ENCODE measurements at regions not wholly inside any gene's neighbourhood (a gene's known extent, or its start where the extent isn't known, plus 50 kb on each side); places are given as distances from the start of the nearest gene placed in this dataset.

DNA sequence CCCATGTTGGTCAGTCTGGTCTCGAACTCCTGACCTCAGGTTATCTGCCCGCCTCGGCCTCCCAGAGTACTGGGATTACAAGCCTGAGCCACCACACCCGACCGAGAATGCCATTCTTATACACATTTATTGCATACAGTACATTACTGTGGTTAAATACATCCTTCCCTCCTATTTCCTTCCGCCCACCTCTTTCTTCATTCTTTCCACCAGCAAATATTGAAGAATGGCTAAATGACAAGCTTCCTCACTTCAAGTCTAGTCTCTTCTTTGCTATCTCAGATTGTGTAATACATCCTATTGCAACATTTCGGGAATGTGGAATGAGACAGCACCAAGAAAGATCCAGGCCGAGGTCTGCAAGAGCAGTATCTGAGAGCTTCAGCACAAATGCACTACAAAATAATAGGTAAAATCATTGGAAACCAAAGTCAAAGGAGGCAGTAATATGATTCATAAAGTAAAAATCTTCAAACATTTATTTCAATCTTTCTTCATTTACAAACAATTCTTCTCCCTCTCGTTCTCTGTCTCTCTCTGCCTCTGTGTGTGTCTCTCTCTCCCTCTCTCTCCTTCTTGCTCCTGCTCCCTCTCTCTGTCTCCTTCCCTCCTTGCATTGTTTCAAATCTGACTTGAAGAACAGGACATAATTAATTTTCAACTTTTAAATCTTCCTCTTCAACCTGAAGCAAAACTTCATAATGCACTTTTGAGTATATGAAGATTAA is 94.7 kb upstream of the TGFBR2 start:
- CTCF ChIA-PET = no interaction called here
- TF ChIP-seq LEF1 (IDR thresholded peaks at IDR 0.05; ENCODE audit: borderline replicate concordance) = no peak
- TF ChIP-seq L3MBTL2 (conservative IDR thresholded peaks at IDR 0.05) = no peak
- no peak for TF ChIP-seq ARNT (IDR thresholded peaks at IDR 0.05)
- no peak for TF ChIP-seq SUZ12 (IDR thresholded peaks at IDR 0.05)
- POLR2A ChIA-PET = no interaction called here
- no peak for DNase-seq (ENCODE audit: extremely low spot score)

- CTCF ChIA-PET = no interaction called here
These were observed 93.8 kb upstream of the TGFBR2 start for GRCh38 chr3:30512576-30512975.

GRCh38 chr3:30513374-30514152 is 92.8 kb upstream of the TGFBR2 start:
- CTCF ChIA-PET = no interaction called here
- TF ChIP-seq FOXA1 (IDR thresholded peaks at IDR 0.05) (no peak), HDGF (IDR thresholded peaks at IDR 0.05; ENCODE audit: borderline replicate concordance) (no peak), FOXK2 (IDR thresholded peaks at IDR 0.05) (no peak), LEF1 (IDR thresholded peaks at IDR 0.05; ENCODE audit: borderline replicate concordance) (no peak), BHLHE40 (IDR thresholded peaks at IDR 0.05; ENCODE audit: borderline replicate concordance) (no peak), L3MBTL2 (conservative IDR thresholded peaks at IDR 0.05) (no peak), ELF4 (IDR thresholded peaks at IDR 0.05) (no peak), CTBP1 (IDR thresholded peaks at IDR 0.05; ENCODE audit: borderline replicate concordance) (no peak), FOXM1 (IDR thresholded peaks at IDR 0.05; ENCODE audit: borderline replicate concordance) (no peak), TARDBP (IDR thresholded peaks at IDR 0.05) (no peak), ZNF384 (IDR thresholded peaks at IDR 0.05) (no peak), SP1 (IDR thresholded peaks at IDR 0.05) (no peak), SUZ12 (IDR thresholded peaks at IDR 0.05) (no peak)
- POLR2A ChIA-PET = no interaction called here
- DNase-seq (ENCODE audit: extremely low spot score) = no peak

More at GRCh38 chr3:30512576-30512975, 93.8 kb upstream of the TGFBR2 start:
- POLR2A ChIA-PET = no interaction called here
- no peak for TF ChIP-seq SP1 (IDR thresholded peaks at IDR 0.05)
- TF ChIP-seq LEF1 (IDR thresholded peaks at IDR 0.05; ENCODE audit: borderline replicate concordance) = no peak
- no peak for DNase-seq (ENCODE audit: extremely low spot score)

- ChIA-PET CTCF (no interaction called here), POLR2A (no interaction called here)
- DNase-seq (ENCODE audit: extremely low spot score) = no peak
- no peak for TF ChIP-seq ELF4 (IDR thresholded peaks at IDR 0.05)
- TF ChIP-seq TARDBP (IDR thresholded peaks at IDR 0.05) = no peak
- no peak for TF ChIP-seq FOXM1 (IDR thresholded peaks at IDR 0.05; ENCODE audit: borderline replicate concordance)
- no peak for TF ChIP-seq SUZ12 (IDR thresholded peaks at IDR 0.05)
- no peak for TF ChIP-seq L3MBTL2 (conservative IDR thresholded peaks at IDR 0.05)
- TF ChIP-seq FOXA1 (IDR thresholded peaks at IDR 0.05) = no peak
- no peak for TF ChIP-seq FOXK2 (IDR thresholded peaks at IDR 0.05)
- no peak for TF ChIP-seq NFRKB (IDR thresholded peaks at IDR 0.05)
- TF ChIP-seq ZNF384 (IDR thresholded peaks at IDR 0.05) = no peak
- TF ChIP-seq ARNT (IDR thresholded peaks at IDR 0.05) = no peak
- TF ChIP-seq LEF1 (IDR thresholded peaks at IDR 0.05; ENCODE audit: borderline replicate concordance) = no peak
- TF ChIP-seq, protein P1, sequence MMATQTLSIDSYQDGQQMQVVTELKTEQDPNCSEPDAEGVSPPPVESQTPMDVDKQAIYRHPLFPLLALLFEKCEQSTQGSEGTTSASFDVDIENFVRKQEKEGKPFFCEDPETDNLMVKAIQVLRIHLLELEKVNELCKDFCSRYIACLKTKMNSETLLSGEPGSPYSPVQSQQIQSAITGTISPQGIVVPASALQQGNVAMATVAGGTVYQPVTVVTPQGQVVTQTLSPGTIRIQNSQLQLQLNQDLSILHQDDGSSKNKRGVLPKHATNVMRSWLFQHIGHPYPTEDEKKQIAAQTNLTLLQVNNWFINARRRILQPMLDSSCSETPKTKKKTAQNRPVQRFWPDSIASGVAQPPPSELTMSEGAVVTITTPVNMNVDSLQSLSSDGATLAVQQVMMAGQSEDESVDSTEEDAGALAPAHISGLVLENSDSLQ (IDR thresholded peaks at IDR 0.05) = no peak
- TF ChIP-seq CTBP1 (IDR thresholded peaks at IDR 0.05; ENCODE audit: borderline replicate concordance) = no peak
These were observed 90.2 kb upstream of the TGFBR2 start for GRCh38 chr3:30516238-30516637.

DNA sequence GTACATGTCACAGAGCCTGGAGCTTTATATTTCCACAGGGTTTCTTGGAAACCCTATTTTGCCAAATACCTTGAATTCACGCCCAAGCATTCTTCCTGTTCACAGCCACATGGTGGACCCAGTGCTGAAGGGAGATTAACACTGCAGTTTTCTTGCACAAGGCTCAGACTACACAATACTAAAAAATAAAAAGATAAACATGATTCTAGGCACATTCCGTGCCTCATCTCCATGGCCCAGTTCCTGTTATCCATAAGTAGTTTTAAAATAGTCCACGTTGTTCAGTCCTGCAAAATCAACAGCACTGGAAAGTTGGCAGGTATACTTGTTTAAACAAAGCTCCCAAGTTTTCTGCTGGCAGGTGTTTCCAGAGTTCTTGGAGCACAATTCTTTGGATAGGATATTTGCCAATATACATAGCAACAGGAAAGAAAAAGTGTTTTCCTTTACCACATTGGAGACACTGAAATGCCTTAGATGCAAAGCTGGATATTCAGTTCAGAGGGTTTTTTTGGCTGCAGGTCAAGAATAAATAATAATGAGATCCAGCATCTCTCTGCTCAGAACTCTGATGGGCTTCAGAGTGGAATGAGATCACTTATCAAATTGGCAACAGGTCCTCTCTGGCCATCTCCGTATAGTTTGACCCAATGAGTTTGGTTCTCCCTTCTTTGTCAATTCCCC is 88.1 kb upstream of the TGFBR2 start:
- ChIA-PET CTCF (no interaction called here), POLR2A (no interaction called here)
- no peak for TF ChIP-seq BHLHE40 (IDR thresholded peaks at IDR 0.05; ENCODE audit: borderline replicate concordance)
- TF ChIP-seq, protein P1 (IDR thresholded peaks at IDR 0.05) = no peak
- DNase-seq (ENCODE audit: extremely low spot score) = no peak

GRCh38 chr3:30518872-30519271 is 87.5 kb upstream of the TGFBR2 start:
- DNase-seq (ENCODE audit: extremely low spot score) = no peak
- TF ChIP-seq BHLHE40 (IDR thresholded peaks at IDR 0.05; ENCODE audit: borderline replicate concordance) (no peak), FOXM1 (IDR thresholded peaks at IDR 0.05; ENCODE audit: borderline replicate concordance) (no peak), TARDBP (IDR thresholded peaks at IDR 0.05) (no peak), FOXK2 (IDR thresholded peaks at IDR 0.05) (no peak), HDGF (IDR thresholded peaks at IDR 0.05; ENCODE audit: borderline replicate concordance) (no peak)
- POLR2A ChIA-PET = no interaction called here
- CTCF ChIA-PET = no interaction called here

DNA sequence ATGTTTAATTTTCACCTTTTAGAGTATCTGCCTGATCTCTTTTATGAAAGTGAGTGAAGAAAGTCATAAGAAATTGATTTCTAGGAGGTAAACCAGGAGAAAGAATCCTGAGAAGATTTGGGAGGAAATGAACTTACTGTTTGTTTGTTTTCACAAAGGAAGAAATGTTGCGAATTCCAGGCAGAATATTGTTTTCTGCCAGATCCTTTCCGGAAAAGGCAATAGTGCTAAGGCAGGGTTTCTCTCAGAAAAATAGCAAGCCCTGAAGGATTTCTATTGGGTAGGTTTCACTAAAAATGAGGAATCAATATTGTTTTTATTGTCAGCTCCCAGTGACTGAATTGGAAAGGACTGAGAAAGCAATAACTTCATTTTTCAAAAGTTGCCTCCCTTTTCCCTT is 85.7 kb upstream of the TGFBR2 start:
- POLR2A ChIA-PET = no interaction called here
- no peak for DNase-seq (ENCODE audit: extremely low spot score)
- TF ChIP-seq SP1 (IDR thresholded peaks at IDR 0.05) (no peak), SUZ12 (IDR thresholded peaks at IDR 0.05) (no peak), BHLHE40 (IDR thresholded peaks at IDR 0.05; ENCODE audit: borderline replicate concordance) (no peak), FOXA1 (IDR thresholded peaks at IDR 0.05) (no peak), ELF4 (IDR thresholded peaks at IDR 0.05) (no peak), ARNT (IDR thresholded peaks at IDR 0.05) (no peak)
- CTCF ChIA-PET = no interaction called here

Measured in HEK293T (cell line).